ENCODE measurements at regions not wholly inside any gene's neighbourhood (a gene's known extent, or its start where the extent isn't known, plus 50 kb on each side); places are given as distances from the start of the nearest gene placed in this dataset.

GRCh38 chr7:24123076-24123475 is 160.9 kb upstream of the NPY start:
- no peaks in the 10 kb centered on the region for H3K79me2 ChIP-seq (ENCODE audit: control insufficient read depth, insufficient read depth, low read length)
- no peaks in the 10 kb centered on the region for H3K27me3 ChIP-seq (ENCODE audit: control insufficient read depth, extremely low read depth, insufficient read depth, low read length)
- H3K4me1 ChIP-seq (ENCODE audit: control insufficient read depth, extremely low read depth, insufficient read depth, low read length): no peaks in the 10 kb centered on the region
- H3K4me2 ChIP-seq (ENCODE audit: control insufficient read depth, extremely low read depth, insufficient read depth, low read depth, low read length): no peak overlapping the region
- H3K9ac ChIP-seq (ENCODE audit: control insufficient read depth, extremely low read depth, insufficient read depth, low read length): no peak overlapping the region
- TF ChIP-seq CTCF (optimal IDR thresholded peaks at IDR 0.05 in 1 of 3, IDR thresholded peaks at IDR 0.05 in 1 of 3, conservative IDR thresholded peaks at IDR 0.05 in 1 of 3; ENCODE audit: extremely low read depth in 1 of 3, insufficient read depth in 2 of 3, low read length in 3 of 3): no peak
- TF ChIP-seq EZH2 (IDR thresholded peaks at IDR 0.05; ENCODE audit: low read length): no peak
- dilution Hi-C loops (cut with MboI; ENCODE audit: extremely low pct_ligation_motif_present, low sequenced_read_pairs): no loop called here
- FAIRE-seq (no peak), DNase-seq (ENCODE audit: low read depth, low spot score) (no peak)
- H2AFZ ChIP-seq (ENCODE audit: control insufficient read depth, low read length): no peak overlapping the region
- no peak overlapping the region for H3K4me3 ChIP-seq (ENCODE audit: control insufficient read depth in 2 of 3, extremely low read depth in 1 of 3, insufficient read depth in 2 of 3, low read depth in 1 of 3, low read length in 3 of 3)
- no peaks in the 10 kb centered on the region for H3K36me3 ChIP-seq (ENCODE audit: control insufficient read depth in 2 of 2, extremely low read depth in 1 of 2, insufficient read depth in 2 of 2, low read length in 2 of 2)
- H4K20me1 ChIP-seq (ENCODE audit: control insufficient read depth, extremely low read depth, insufficient read depth, low read length): no peaks in the 10 kb centered on the region
- H3K9me1 ChIP-seq (ENCODE audit: control insufficient read depth, extremely low read depth, insufficient read depth, low read length): no peaks in the 10 kb centered on the region
- no peaks in the 10 kb centered on the region for H3K9me3 ChIP-seq (ENCODE audit: control insufficient read depth, low read depth, low read length)
- no peak overlapping the region for H3K27ac ChIP-seq (ENCODE audit: control insufficient read depth, insufficient read depth, low read length)

- H3K9me1 ChIP-seq (ENCODE audit: control insufficient read depth, extremely low read depth, insufficient read depth, low read length): no peaks in the 10 kb centered on the region
- FAIRE-seq (no peak), DNase-seq (ENCODE audit: low read depth, low spot score) (no peak)
- no peaks in the 10 kb centered on the region for H3K36me3 ChIP-seq (ENCODE audit: control insufficient read depth in 2 of 2, extremely low read depth in 1 of 2, insufficient read depth in 2 of 2, low read length in 2 of 2)
- TF ChIP-seq EZH2 (IDR thresholded peaks at IDR 0.05; ENCODE audit: low read length) (no peak), CTCF (optimal IDR thresholded peaks at IDR 0.05 in 1 of 3, IDR thresholded peaks at IDR 0.05 in 1 of 3, conservative IDR thresholded peaks at IDR 0.05 in 1 of 3; ENCODE audit: extremely low read depth in 1 of 3, insufficient read depth in 2 of 3, low read length in 3 of 3) (no peak)
- no peak overlapping the region for H3K9ac ChIP-seq (ENCODE audit: control insufficient read depth, extremely low read depth, insufficient read depth, low read length)
- no peak overlapping the region for H3K4me3 ChIP-seq (ENCODE audit: control insufficient read depth in 2 of 3, extremely low read depth in 1 of 3, insufficient read depth in 2 of 3, low read depth in 1 of 3, low read length in 3 of 3)
- H3K9me3 ChIP-seq (ENCODE audit: control insufficient read depth, low read depth, low read length): no peaks in the 10 kb centered on the region
- no peaks in the 10 kb centered on the region for H3K4me1 ChIP-seq (ENCODE audit: control insufficient read depth, extremely low read depth, insufficient read depth, low read length)
- dilution Hi-C loops (cut with MboI; ENCODE audit: extremely low pct_ligation_motif_present, low sequenced_read_pairs): no loop called here
- H2AFZ ChIP-seq (ENCODE audit: control insufficient read depth, low read length): no peak overlapping the region
- H3K79me2 ChIP-seq (ENCODE audit: control insufficient read depth, insufficient read depth, low read length): no peaks in the 10 kb centered on the region
- H4K20me1 ChIP-seq (ENCODE audit: control insufficient read depth, extremely low read depth, insufficient read depth, low read length): no peaks in the 10 kb centered on the region
- H3K27ac ChIP-seq (ENCODE audit: control insufficient read depth, insufficient read depth, low read length): no peak overlapping the region
- H3K4me2 ChIP-seq (ENCODE audit: control insufficient read depth, extremely low read depth, insufficient read depth, low read depth, low read length): no peak overlapping the region
- no peaks in the 10 kb centered on the region for H3K27me3 ChIP-seq (ENCODE audit: control insufficient read depth, extremely low read depth, insufficient read depth, low read length)
Measured at GRCh38 chr7:24125765-24126164, 158.2 kb upstream of the NPY start.
